ENCODE measurements at regions not wholly inside any gene's neighbourhood (a gene's known extent, or its start where the extent isn't known, plus 50 kb on each side); places are given as distances from the start of the nearest gene placed in this dataset.

GRCh38 chr18:10147226-10147625 is 233.4 kb downstream of the VAPA start:
- TF ChIP-seq, protein P1, sequence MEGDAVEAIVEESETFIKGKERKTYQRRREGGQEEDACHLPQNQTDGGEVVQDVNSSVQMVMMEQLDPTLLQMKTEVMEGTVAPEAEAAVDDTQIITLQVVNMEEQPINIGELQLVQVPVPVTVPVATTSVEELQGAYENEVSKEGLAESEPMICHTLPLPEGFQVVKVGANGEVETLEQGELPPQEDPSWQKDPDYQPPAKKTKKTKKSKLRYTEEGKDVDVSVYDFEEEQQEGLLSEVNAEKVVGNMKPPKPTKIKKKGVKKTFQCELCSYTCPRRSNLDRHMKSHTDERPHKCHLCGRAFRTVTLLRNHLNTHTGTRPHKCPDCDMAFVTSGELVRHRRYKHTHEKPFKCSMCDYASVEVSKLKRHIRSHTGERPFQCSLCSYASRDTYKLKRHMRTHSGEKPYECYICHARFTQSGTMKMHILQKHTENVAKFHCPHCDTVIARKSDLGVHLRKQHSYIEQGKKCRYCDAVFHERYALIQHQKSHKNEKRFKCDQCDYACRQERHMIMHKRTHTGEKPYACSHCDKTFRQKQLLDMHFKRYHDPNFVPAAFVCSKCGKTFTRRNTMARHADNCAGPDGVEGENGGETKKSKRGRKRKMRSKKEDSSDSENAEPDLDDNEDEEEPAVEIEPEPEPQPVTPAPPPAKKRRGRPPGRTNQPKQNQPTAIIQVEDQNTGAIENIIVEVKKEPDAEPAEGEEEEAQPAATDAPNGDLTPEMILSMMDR (IDR thresholded peaks at IDR 0.05; ENCODE audit: low read depth, low read length, poor library complexity, severe bottlenecking) = no peak
- no peak for TF ChIP-seq EZH2phosphoT487 (IDR thresholded peaks at IDR 0.05; ENCODE audit: borderline replicate concordance, low read length)
